Cerebellar nuclear complex (tissue), 1 donor: ENCODE measurements at regions not wholly inside any gene's neighbourhood (a gene's known extent, or its start where the extent isn't known, plus 50 kb on each side); places are given as distances from the start of the nearest gene placed in this dataset.

Experiments
- DNase-seq, 2 experiments: peaks; one replicate each; lab custom pipeline; 2025; lab: John Stamatoyannopoulos, UW

DNA sequence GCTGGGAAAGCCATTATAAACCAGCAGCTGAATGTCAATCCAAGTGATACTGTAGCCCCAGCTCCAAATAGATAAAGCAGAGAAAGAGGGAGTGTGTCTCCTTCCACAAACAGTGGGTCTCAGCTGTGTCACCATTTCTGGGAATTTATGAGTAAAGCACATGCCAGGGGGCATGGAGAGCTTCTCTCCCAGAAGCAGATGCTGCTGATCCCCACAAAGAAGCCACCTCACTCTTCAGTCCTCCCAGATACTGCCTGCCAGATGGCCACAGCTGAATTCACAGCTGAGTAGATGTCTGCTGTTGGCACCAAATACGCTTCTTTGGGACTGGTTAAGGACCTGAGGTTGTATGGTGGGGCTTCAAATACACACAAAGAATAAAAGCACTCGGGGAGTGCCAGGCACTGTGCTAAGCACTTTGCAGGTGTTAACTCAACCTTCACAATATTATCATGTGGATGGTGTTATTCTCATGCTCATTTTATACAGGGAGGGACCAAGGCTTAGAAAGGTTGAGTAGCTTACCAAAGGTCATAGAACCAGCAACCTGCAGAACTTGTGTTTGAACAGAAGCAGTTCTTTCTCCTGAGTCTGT lies 298.3 kb downstream of the CDH11 start:
- DNase-seq: no peak

DNA sequence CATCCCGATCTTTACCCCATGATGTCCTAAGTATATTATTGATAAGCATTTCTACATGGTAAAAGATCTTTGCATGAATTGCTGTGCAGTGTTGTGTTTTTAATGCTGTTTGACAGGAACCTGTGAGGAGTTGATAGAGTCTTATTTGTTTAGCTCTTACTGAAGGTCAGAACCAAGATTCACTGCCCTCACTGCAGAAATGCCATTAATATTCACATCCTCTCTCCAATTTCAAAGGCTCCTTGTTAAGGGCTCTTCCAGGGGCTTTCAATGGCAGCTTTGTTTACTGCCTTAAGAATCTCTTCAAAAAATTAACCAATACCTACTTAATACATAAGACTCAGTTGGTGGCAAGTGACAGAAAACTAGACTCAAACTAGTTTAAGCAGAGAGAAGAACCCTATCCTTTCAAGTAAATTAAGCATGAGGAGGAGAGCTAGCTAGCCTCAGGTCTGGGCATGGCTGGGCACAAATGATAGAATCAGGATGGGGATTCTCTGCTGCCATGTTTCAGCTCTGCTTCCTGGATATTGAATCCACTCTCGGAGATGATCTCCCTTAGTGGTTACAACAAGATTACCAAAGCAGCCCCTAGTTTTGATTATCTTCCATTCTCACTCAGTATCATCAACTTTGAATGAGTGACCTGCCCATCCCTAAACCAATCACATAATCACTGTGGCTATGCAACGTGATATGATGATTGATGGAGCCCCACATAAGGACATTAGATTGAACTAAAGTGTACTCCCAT lies 311.8 kb downstream of the CDH11 start:
- DNase-seq: no peak

DNA sequence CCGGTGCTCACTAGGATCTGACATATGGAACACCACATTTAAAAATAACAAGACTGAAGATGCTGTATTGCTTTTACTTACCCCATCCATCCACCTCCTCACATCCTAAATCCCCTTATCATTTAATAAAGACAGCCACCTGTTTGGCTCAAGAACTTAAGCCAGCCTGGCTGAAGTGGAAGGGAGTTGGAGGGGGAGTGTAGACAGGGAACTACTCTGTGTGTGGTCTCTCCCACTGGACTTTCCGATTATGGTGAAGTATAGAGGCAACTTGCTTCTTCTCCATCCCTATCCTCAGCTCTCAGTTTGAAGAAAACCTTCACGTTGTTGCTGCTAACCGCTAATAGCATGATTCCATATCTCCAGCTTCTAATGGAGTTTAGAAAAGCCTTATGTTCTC lies 313.4 kb downstream of the CDH11 start:
- DNase-seq: no peak

DNA sequence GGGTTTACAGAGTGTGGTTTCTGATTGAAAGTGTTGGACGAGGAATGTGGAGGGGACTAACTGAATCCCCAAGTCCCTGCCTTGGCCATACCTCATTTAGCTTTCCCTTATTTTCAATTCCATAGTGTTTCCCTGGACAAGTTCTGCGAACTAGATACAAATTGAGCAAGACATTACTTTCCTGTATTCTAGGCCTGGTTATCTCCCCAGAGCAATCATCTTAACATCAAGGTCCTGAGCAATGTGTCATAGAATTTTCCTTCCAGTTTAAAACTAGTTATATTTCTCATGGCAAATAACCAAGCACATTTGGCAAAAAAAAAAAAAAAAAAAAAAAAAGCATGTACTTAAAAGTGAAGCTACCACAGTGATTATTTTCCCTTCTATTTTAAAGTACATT lies 330.1 kb downstream of the CDH11 start:
- no peak for DNase-seq

DNA sequence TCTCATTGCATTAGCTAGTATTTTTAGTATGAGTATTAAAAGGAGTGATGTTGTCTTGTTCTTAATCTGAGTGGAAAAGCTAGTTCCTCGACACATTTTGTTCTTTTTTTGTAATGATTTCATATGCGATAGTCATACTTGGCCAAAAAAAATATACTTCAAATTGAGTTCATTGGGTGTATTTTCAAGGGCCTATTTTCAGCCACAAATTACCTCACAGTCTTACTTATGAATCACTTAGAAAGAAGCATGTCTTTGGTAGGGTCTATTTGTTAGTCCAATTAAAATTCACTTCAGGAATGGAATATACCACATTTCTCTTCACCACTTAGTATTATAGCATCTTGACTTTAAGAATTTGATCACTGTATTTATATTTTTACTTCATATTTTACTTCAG lies 337.2 kb downstream of the CDH11 start:
- DNase-seq: no peak

DNA sequence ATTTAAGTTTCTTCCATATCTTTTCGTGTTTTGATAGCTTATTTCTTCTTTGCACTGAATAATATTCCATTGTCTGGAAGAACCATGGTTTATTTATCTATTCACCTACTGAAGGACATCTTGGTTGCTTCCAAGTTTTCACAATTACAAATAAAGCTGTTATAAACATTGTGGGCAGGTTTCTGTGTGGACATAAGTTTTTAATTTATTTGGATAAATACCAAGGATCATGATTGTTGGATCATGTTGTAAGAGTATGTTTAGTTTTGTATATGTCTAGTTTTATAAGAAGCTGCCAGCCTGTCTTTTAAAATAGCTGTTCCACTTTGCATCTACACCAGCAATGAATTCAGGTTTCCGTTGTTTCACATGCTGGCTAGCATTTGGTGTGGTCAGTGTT lies 339.4 kb downstream of the CDH11 start:
- no peak for DNase-seq

DNA sequence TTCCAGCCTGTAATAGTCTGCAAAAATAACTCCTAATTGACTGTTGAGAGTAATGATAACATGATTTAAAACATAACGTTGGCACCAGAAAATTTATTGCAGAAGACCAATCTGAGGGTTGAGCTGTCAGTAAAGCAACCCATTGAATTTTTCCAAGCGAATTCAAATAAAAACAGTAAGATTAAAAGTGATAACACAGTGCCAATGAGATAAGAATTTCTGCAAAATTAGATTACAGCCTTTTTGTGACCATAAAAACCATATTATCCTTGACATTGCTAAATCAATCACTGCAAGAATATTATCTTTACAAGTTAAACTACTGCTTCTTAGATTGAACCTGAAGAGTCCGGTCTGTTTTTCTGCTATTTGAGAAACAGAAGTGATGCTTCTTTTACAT lies 341.4 kb downstream of the CDH11 start:
- no peak for DNase-seq

DNA sequence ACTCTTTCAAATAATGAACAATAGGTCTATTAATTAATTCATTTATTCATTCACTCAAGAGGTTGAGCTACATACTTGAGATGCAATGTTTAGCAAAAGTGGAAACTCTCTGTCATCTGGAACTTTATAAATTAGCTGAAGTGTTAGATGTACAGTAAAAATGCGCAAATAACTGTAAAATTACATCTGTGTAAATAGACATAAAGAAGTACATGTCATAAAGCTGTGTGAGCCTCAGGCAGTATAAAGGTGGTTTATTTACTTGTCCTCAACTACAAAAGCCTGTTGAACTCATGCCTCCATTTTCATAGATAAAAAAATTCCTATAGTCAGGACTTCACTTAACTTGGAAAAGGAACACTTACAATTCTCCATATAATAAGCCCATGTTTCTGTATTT lies 343.1 kb downstream of the CDH11 start:
- DNase-seq: no peak

DNA sequence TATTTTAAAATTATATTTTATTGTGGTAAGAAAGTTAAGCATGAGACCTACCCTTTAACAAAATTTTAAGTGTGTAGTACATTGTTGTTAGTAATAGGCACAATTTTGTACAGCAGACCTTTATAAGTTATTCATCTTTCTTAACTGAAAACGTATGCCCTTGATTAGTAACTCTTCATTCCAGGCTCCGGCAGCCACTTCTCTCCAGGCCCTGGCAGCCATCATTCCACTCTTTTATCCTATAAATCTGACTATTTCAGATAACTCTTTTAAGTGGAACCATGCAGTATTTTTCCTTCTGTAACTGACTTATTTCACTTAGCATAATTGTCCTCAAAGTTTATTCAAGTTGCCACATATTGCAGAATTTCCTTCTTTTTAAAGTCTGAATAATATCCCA lies 348.2 kb downstream of the CDH11 start:
- DNase-seq: no peak

DNA sequence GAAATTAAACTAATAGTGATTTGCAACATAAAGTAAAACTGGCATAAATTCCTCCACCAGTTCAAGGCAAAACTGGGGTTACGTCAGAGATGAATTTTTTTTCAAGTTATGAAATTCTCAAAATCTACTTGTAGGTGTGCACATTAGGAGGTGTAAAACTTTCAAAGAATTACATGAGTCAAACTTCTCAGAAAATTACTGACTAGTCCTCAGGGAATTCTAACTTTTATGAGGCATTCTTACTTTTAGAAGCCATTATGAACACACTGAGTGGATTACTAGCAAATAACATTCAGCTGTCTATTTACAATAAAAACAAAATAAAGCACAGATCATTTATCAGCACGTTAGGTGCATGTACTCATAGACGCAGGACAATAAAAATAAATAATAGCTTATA lies 348.7 kb downstream of the CDH11 start:
- DNase-seq: no peak

DNA sequence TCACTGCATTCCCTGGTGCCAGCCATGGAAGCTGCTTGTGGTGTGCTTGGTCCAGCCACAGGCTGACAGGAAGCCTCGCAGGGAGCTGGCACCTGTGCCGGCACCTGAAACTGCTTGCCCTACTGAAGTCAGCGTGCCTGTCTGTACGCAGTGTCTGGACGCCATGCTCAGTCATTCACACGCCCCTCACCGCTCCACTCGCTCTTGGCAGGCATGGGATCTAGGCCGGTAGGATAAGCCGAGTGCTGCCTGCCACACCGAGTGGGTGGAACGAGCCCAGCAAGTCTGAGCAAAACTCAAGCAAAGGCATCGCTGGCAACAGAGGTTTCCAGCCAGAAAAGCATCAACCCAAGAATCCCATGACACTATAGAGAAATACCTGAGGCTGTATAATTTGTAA lies 350.6 kb downstream of the CDH11 start:
- no peak for DNase-seq

DNA sequence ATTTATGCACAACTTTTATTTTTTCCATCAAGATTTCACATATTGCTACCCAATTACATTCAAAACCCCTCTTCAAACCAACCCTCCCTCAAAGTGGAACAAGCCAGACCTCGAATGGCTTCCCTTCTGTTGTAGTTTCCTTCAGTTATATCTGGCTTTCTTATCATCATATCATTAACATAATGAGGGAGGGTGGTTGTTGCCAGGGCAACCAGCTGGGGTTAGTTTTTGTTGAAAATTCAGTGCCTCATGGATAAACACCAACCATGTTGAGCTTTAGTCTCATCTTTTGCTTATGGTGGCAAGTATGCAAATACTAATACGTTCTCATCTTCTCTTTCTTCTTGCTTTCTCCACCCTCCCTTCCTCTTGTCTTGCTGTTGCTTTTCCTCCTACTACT lies 359.7 kb downstream of the CDH11 start:
- DNase-seq: no peak

DNA sequence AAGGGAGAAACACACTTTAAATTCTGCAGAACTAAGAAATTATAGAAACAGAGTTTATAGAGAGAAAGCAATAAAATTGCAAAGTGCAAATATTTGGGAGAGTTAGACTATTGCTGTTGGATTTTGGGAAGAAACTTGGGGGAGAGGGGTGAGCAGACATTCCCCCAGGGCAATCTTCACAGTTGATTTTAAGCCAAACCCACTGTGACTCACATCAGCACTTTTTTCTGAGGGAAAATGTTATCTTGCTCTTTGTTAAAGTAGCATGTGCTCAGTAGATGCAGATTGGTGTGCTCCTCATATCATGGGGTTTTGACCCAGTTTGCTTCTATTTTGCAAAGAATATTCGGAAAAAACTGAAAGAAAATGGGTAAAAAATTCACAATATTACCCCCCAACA lies 367.6 kb downstream of the CDH11 start:
- no peak for DNase-seq

DNA sequence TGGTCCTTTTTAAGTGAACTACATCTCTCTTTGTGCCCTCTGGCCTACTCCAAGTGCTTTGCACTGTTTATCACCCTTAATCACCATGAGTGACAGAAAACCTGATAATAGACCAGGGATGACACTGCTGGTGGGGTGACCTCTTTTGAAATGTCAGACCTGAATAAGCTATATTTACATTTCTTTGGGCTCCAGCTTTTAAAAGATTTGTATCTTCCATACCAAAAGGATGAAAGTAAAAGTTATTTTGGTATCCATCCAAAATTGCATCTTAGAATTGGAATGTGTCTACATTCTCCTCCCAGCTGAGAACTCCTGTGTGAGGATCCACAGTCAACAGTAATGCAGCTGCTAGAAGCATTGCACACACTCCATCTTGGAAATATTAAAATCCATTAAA lies 370.0 kb downstream of the CDH11 start:
- DNase-seq: no peak

DNA sequence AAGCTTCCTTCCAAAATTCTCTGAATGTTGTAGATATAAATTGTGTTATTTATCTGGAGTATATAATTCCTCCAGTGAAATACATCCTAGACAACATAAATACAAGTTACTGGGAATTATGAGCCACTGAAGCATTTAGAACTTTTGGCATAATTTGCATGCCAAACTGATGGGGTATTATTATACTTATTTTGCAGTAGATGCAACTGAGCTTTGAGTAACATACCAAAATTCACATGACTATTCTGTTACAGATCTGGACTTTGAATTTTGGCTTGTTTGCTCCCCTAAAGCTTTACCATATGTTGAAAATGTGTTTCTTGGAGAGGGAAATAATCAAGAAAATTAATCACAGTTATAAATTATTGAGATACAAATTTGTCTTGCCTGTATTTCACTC lies 372.5 kb downstream of the CDH11 start:
- DNase-seq: no peak

DNA sequence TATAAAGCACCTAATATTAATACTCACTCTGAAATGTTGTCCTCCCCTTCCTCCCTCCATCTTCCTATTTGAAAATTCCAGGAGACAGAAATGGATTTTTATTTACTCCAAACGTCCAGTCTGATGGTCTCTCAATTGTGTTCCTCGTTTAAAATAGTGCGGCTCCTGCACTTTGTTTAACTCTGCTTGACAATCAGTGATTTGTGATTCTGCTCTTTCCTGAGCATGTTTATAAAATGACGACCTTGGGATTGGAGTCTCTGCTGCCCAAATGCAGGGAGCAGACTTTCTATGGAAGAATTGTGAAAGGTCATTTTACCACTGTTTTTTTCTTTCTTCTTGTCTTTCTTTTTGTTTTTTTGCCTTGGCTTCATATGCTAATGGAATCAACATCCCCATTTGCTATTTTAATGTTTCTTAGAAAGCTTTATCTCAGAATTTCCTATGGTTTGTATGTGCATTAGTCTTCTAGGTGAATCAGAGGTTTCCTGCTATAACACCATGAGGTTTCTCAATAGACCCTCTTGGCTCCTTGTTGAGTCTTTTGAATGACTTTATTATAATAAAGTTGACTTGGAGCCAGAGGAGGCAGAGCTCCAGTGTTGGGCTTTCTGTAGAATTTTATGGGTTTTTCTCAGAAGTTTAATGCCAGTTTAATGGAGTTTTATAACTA lies 376.5 kb downstream of the CDH11 start:
- no peak for DNase-seq

DNA sequence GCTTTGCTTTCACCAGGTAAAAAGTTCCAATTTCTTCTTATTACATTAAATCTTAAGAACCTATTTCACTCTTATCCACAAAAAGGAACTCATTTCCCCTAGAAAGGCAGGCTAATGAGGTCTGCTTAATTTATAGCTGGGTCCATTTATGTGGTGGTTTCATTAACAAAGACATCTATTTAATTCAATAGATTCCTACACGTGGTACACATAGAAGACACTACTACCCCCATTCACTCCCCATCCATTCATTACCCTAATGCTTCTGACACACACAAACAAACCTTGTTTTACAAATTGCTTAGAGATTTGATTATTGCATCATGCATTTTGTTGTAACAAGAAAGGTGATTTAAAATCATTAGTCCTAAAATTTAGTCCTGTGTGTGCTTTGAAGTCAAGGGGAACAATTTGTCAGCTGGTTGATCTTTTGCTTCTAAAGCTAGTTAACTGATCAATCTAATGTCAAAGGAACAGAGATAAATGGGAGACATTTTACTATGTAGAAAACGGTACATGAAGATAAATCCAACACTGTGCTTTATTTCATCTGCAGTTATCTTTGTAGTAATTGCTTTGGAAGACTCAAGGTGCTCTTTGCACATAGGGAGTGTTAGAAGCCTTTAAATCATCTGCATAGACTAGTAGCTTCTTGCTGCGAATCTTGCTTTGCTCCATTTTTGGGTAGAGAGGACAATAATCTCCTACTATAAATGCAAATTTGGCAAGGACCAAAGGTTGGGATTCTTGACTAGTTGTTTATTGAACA lies 379.2 kb downstream of the CDH11 start:
- no peak for DNase-seq

DNA sequence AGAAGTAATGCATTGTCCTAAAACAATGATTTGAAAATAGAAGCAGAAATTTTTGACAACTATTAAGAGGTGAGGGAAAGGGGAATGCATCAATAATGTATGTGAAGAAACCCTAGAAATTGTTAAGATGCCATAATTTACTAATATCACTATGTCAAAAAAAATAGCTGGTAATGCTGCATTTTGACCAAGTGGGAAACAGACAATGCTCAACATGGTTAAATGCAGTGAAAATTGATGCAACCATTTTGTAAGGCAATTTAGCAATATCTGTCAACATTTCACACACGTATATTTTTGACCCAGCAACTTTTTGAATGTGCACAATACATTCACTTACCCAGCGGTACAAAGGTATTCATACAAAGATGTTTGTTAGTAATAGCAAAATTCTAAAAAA lies 381.6 kb downstream of the CDH11 start:
- no peak for DNase-seq

DNA sequence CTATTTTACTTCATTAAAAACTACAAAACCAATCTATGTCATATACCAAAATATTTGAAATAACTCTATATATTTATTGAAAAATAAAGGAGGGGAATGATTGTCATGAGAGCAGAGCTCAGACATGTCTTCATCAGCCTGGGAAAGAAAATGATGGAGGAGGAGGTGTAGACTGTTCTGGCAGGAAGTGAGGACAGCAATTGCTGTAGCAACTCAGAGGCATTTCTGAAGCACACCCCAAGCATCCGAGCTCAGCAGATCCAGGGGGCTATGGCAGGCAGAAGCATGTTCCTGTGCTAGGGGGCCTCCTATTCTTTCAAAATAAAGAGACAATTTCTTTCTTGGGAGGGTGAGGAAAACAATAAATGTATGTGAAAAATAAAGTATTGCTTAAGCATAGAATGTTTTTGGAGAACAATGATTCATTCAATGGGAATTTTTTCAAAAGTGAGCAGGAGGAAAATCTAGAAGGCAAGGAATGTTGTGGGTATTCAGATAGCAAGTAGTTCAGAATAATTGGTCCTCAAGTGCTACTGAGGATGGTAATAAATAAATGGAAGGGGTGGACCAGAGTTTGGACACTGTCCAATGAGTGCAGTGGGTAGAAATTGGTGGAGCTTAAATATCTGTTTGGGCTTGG lies 383.4 kb downstream of the CDH11 start:
- no peak for DNase-seq

DNA sequence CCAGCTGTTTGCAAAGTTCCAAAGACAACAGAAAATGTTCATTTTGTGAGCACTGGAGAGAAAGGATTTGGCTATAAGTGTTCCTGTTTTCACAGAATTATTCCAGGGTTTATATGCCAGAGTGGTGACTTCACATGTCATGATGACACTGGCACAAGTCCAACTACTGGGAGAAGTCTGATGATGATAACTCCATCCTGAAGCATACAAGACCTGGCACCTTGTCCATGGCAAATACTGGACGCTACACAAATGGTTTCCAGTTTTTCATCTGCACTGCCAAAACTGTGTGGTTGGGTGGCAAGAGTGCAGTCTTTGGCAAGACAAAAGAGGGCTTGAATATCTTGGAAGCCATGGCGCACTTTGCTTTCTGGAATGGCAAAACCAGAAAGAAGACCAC lies 385.0 kb downstream of the CDH11 start:
- no peak for DNase-seq

DNA sequence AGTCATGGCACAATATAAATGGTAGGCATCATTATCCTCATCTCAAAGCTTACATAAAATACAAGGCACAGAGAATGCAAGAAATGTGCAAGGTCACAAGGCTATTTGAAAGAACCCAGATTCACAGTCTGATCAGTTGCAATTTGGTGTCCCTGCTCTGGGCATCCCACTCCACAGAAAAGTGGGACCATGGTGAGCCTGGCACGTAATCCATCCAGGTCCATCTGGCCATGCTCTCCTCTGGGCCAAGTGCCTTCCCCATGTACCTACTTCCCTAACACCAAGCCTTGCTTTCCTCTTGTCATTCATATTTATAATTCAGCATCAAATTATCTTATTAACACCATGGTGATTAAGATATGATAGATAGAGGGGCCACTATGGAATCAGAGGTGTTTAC lies 390.0 kb downstream of the CDH11 start:
- no peak for DNase-seq

DNA sequence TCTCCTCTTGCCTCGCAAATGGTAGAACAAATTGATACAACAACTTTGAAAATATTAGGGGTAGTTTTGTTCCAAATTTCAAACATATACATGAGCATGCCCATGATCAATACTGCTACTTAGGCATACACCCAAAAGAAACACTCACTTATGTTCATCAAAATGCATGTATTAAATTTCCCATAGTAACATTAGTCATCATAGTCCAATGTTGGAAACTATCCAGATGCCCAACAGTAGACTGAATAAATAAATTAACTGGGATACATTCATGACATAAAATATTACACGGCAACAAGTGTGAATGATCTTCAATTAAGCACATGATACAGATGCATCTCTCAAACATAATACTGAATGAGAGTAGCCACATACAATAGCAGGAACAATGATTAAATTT lies 391.6 kb downstream of the CDH11 start:
- DNase-seq: no peak
